ENCODE measurements at regions not wholly inside any gene's neighbourhood (a gene's known extent, or its start where the extent isn't known, plus 50 kb on each side); places are given as distances from the start of the nearest gene placed in this dataset.

DNA sequence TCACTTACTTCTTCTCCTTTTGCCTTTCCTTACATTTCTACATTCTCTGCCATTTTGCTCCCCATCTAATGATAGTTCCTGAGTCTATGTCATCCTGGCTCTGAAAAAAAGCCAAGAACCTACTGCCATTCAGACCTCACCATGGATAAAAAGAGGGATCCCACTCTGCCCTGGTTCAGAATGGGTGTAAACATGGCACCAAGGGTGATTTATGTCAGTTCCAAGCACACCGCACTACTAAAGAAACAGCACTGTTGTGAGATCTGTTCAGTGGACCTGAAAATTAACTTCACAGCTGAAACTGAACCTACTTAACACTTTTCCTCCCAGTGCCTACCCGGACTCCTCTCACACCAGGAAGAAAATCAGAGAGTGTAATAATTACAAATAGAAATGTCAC is 72.3 kb upstream of the NTPCR start:
- no peak for TF ChIP-seq CTCF (IDR thresholded peaks at IDR 0.05)
- no peak for TF ChIP-seq POLR2A (IDR thresholded peaks at IDR 0.05)
- no peak for TF ChIP-seq POLR2AphosphoS5 (IDR thresholded peaks at IDR 0.05)

All from prostate gland (tissue), 2 donors.